SHP77 (cell line): ENCODE measurements at regions not wholly inside any gene's neighbourhood (a gene's known extent, or its start where the extent isn't known, plus 50 kb on each side); places are given as distances from the start of the nearest gene placed in this dataset.

ENCODE experiments used
- DNase-seq, 2 experiments: peaks; one replicate each; lab custom pipeline; 2025; lab: John Stamatoyannopoulos, UW

- DNase-seq = no peak
Measured at GRCh38 chr4:81550388-81550859, 78.7 kb upstream of the RASGEF1B start.

- no peak for DNase-seq
Measured at GRCh38 chr4:81549984-81550383, 78.3 kb upstream of the RASGEF1B start.

- DNase-seq = no peak
Measured at GRCh38 chr4:81546777-81547176, 75.1 kb upstream of the RASGEF1B start.

GRCh38 chr4:81541161-81541945 lies 69.6 kb upstream of the RASGEF1B start:
- DNase-seq = no peak

- DNase-seq = no peak
Measured at GRCh38 chr4:81538716-81539427, 67.2 kb upstream of the RASGEF1B start.

GRCh38 chr4:81531410-81531809 lies 59.7 kb upstream of the RASGEF1B start:
- no peak for DNase-seq

GRCh38 chr4:81528979-81529378 lies 57.3 kb upstream of the RASGEF1B start:
- DNase-seq = no peak

- DNase-seq = no peak
Measured at GRCh38 chr4:81528200-81528599, 56.5 kb upstream of the RASGEF1B start.

GRCh38 chr4:81527709-81528108 lies 56.0 kb upstream of the RASGEF1B start:
- DNase-seq = no peak

- no peak for DNase-seq
Measured at GRCh38 chr4:81527115-81527514, 55.4 kb upstream of the RASGEF1B start.

GRCh38 chr4:81526706-81527105 lies 55.0 kb upstream of the RASGEF1B start:
- DNase-seq = no peak

- no peak for DNase-seq
Measured at GRCh38 chr4:81523672-81524327, 52.1 kb upstream of the RASGEF1B start.

- no peak for DNase-seq
Measured at GRCh38 chr4:81522711-81523110, 51.0 kb upstream of the RASGEF1B start.

GRCh38 chr4:81521708-81522107 lies 50.0 kb upstream of the RASGEF1B start:
- no peak for DNase-seq
